Sigmoid colon (tissue), 6 donors: ENCODE measurements at regions not wholly inside any gene's neighbourhood (a gene's known extent, or its start where the extent isn't known, plus 50 kb on each side); places are given as distances from the start of the nearest gene placed in this dataset.

ENCODE experiments used
- DNase-seq: peaks from one replicate; pipeline ENCODE4 v3.0.0-alpha.2; 2019
- H3K27ac ChIP-seq, 4 donors: fragments of 200-600 bp; sonication (generic); one replicate each; pipeline ENCODE4 v1.5.1; 2016 to 2019; ENCODE audit warnings: mild to moderate bottlenecking in 1 of 4
- H3K27me3 ChIP-seq, 3 donors: fragments of 200-600 bp; sonication (generic); one replicate each; pipeline ENCODE4 v1.5.1; 2019; ENCODE audit warnings: mild to moderate bottlenecking in 1 of 3
- H3K36me3 ChIP-seq, 4 donors: fragments of 200-600 bp; sonication (generic); one replicate each; pipeline ENCODE4 v1.5.1; 2016 to 2019
- H3K4me1 ChIP-seq, 4 donors: fragments of 200-600 bp; sonication (generic); one replicate each; pipeline ENCODE4 v1.5.1; 2017 to 2019
- H3K4me3 ChIP-seq, 4 donors: fragments of 200-600 bp; sonication (generic); one replicate each; pipeline ENCODE4 v1.5.1; 2017 to 2019; ENCODE audit warnings: mild to moderate bottlenecking in 2 of 4, moderate library complexity in 1 of 4
- H3K9me3 ChIP-seq, 4 donors: fragments of 200-600 bp in 3 of 4; sonication (generic) in 3 of 4; one replicate each; pipeline versions ENCODE4 v1.5.1 to v1.6.1; 2013 to 2019
- EP300 ChIP-seq, 4 donors: sonication (generic); formaldehyde crosslinking; IDR thresholded peaks; one replicate each; pipeline ENCODE4 v1.6.1; 2017; ENCODE audit warnings: antibody characterized with exemption in 4 of 4
- POLR2A ChIP-seq, 2 donors: fragments of 450-650 bp; IDR thresholded peaks; one replicate each; pipeline ENCODE4 v1.6.1; 2016; ENCODE audit warnings: antibody characterized with exemption in 2 of 2, mild to moderate bottlenecking in 2 of 2, moderate library complexity in 2 of 2
- POLR2AphosphoS5 ChIP-seq, 4 donors: sonication (generic); formaldehyde crosslinking; IDR thresholded peaks; one replicate each; pipeline ENCODE4 v1.6.1; 2017; ENCODE audit warnings: antibody characterized with exemption in 4 of 4
- WGBS, 2 donors: extraction: QIAGEN DNeasy Blood & Tissue Kit; methylation state at CpG; one replicate each; pipeline ENCODE4 v1.1.7; 2013; 5-methylcytosine and 5-hydroxymethylcytosine counted together
- intact Hi-C: fragments of 100-400 bp; cut with DNase I; formaldehyde crosslinking; loops from one replicate; pipeline ENCODE4 v1.15.1; 2023
- TF ChIP-seq, protein P1 (sequence below), 4 experiments: fragments of 450-650 bp in 3 of 4; fragments of 200-600 bp in 1 of 4; IDR thresholded peaks; one replicate each; pipeline ENCODE4 v1.5.1; 2016 to 2019; ENCODE audit warnings: antibody characterized with exemption in 4 of 4, mild to moderate bottlenecking in 3 of 4, moderate library complexity in 2 of 4
- donor health status: healthy with polysubstance abuse.
- donor health status: healthy.

GRCh38 chr6:94511502-94512088 is 1065.7 kb upstream of the MANEA start:
- Histone ChIP-seq H3K4me3 (no peak overlapping the region), H3K4me1 (no peaks in the 10 kb centered on the region), H3K27me3 (no peaks in the 10 kb centered on the region), H3K36me3 (no peaks in the 10 kb centered on the region), H3K9me3 (no peaks in the 10 kb centered on the region), H3K27ac (no peak overlapping the region)
- WGBS, 2 donors: 90% methylated on average over 17 of the region's 17 CpGs
- intact Hi-C loops: no loop called here
- TF ChIP-seq EP300 (IDR thresholded peaks at IDR 0.05): no peak
- DNase-seq: peak; percentile 56

DNA sequence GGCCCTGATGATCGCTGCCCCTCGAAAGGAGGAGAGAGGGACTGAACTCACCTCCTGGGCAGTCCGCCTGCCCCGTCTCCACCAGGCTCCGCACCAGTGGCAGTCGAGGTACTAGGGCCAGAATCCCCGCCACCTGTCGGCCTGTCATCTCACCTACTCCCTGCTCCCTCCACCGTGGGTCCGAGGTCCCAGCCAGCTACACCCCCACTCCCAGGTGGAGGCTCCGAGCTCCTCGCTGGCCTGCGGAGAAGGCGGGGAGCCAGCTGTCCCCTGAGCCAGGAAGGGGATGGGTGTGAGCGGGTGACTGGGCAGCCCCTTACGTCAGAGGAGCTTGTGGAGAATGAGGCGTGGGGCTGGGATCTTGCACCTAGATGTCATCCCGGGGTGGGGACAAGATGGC is 1066.5 kb upstream of the MANEA start:
- no peaks in the 10 kb centered on the region for H3K36me3 ChIP-seq
- H3K9me3 ChIP-seq: no peaks in the 10 kb centered on the region
- peak; percentile 57 for DNase-seq
- H3K27me3 ChIP-seq: no peaks in the 10 kb centered on the region
- intact Hi-C loops: no loop called here
- H3K4me1 ChIP-seq: no peaks in the 10 kb centered on the region
- H3K4me3 ChIP-seq: no peak overlapping the region
- 75 to 84% methylated on average over 18 of the region's 18 CpGs for WGBS, 2 donors
- H3K27ac ChIP-seq: no peak overlapping the region
- no peak for TF ChIP-seq POLR2AphosphoS5 (IDR thresholded peaks at IDR 0.05)

DNA sequence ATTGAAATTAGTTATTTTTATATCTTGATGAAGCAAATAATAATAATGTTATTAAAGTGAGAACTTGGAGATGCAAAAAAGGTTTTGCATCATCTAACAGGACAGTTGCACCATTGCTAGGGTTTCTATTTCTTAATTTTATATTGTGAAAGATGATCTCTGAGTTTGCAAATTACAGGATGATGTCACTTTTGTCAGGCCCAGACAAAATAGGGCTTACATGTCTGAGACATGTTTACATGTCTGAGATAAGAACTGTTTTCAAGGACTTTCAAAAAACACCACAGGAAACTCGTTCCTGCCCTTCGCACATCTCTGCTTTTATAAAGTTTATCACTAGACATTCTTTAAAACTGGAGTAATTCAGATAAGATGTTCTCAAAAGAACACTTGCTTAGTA is 1075.8 kb upstream of the MANEA start:
- 14 to 43% methylated on average over 2 of the region's 2 CpGs for WGBS, 2 donors
- no peak for DNase-seq
- intact Hi-C loops: no loop called here
- Histone ChIP-seq H3K4me3 (no peak overlapping the region), H3K27me3 (no peaks in the 10 kb centered on the region), H3K9me3 (no peaks in the 10 kb centered on the region), H3K4me1 (no peaks in the 10 kb centered on the region), H3K27ac (no peak overlapping the region), H3K36me3 (no peaks in the 10 kb centered on the region)
- no peak for TF ChIP-seq POLR2AphosphoS5 (IDR thresholded peaks at IDR 0.05)
- TF ChIP-seq, protein P1, sequence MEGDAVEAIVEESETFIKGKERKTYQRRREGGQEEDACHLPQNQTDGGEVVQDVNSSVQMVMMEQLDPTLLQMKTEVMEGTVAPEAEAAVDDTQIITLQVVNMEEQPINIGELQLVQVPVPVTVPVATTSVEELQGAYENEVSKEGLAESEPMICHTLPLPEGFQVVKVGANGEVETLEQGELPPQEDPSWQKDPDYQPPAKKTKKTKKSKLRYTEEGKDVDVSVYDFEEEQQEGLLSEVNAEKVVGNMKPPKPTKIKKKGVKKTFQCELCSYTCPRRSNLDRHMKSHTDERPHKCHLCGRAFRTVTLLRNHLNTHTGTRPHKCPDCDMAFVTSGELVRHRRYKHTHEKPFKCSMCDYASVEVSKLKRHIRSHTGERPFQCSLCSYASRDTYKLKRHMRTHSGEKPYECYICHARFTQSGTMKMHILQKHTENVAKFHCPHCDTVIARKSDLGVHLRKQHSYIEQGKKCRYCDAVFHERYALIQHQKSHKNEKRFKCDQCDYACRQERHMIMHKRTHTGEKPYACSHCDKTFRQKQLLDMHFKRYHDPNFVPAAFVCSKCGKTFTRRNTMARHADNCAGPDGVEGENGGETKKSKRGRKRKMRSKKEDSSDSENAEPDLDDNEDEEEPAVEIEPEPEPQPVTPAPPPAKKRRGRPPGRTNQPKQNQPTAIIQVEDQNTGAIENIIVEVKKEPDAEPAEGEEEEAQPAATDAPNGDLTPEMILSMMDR (IDR thresholded peaks at IDR 0.05): no peak
- no peak for TF ChIP-seq POLR2A (IDR thresholded peaks at IDR 0.05)
- TF ChIP-seq EP300 (IDR thresholded peaks at IDR 0.05): no peak

DNA sequence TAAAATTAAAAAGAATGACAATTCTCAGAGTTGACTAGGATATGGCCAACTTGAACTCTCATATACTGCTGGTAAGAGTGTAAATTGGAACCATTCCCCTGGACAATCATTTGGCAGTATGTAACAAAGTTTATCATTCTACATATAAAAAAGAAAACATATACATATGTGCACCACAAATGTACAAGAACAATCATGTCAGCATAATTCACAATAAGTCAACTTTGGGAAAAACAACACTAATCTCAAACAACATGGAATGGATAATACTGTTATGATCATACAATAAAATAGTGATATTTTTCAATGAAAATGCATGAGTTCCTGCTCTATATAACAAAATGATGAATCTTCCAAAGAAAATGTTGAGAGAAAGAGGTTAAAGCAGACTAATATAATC is 1078.7 kb upstream of the EPHA7 start:
- no peak overlapping the region for H3K4me3 ChIP-seq
- no peak overlapping the region for H3K27ac ChIP-seq
- TF ChIP-seq POLR2AphosphoS5 (IDR thresholded peaks at IDR 0.05): no peak
- TF ChIP-seq EP300 (IDR thresholded peaks at IDR 0.05): no peak
- TF ChIP-seq, protein P1 (IDR thresholded peaks at IDR 0.05): no peak
- TF ChIP-seq POLR2A (IDR thresholded peaks at IDR 0.05): no peak
- DNase-seq: no peak
- intact Hi-C loops: no loop called here
- H3K36me3 ChIP-seq: no peaks in the 10 kb centered on the region
- H3K9me3 ChIP-seq: no peaks in the 10 kb centered on the region
- no peaks in the 10 kb centered on the region for H3K4me1 ChIP-seq
- no peaks in the 10 kb centered on the region for H3K27me3 ChIP-seq

DNA sequence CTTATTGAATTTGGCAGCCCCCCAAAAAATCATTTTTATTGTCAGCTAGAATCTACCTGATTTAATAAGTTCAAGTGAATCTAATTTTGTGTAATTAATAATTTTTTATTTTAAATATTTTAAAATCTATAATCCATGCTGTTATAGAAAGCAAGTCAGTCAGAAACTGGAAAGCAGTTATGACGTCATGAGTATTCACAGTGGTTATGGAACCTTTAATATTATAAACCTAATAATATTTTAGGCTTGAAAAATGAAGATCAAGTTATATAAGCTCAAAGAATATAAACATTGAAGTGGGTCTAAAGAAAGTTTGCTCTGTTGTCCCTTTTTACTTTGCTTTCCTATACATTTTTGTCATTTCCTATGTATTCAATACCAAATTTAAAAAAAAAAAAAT is 1075.1 kb upstream of the EPHA7 start:
- Histone ChIP-seq H3K4me1 (no peaks in the 10 kb centered on the region), H3K27ac (no peak overlapping the region), H3K4me3 (no peak overlapping the region), H3K9me3 (no peaks in the 10 kb centered on the region), H3K36me3 (no peaks in the 10 kb centered on the region), H3K27me3 (no peaks in the 10 kb centered on the region)
- TF ChIP-seq POLR2A (IDR thresholded peaks at IDR 0.05) (no peak), POLR2AphosphoS5 (IDR thresholded peaks at IDR 0.05) (no peak), EP300 (IDR thresholded peaks at IDR 0.05) (no peak)
- TF ChIP-seq, protein P1 (IDR thresholded peaks at IDR 0.05): no peak
- 88 to 96% methylated on average over 1 of the region's 1 CpG for WGBS, 2 donors
- no peak for DNase-seq
- intact Hi-C loops: no loop called here

DNA sequence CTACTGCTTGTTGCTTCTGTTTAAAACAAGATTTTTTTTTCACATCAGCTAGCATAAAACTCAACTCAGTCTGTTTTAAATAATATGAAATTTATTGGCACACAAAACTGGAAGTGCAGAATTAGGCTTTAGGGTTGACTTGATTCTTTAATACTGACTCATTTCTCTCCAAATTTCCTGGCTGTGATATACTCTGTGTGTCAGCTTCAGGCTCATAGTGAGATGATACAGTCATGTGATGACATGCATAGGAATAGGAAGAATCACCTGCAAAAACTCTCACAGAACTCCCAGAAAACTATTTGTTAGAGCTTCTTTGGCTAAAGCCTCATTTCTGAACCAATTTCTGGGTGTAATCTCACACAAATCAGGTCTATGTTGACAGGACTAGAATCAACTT is 1068.0 kb upstream of the EPHA7 start:
- H3K4me3 ChIP-seq: no peak overlapping the region
- no peaks in the 10 kb centered on the region for H3K27me3 ChIP-seq
- intact Hi-C loops: no loop called here
- H3K4me1 ChIP-seq: no peaks in the 10 kb centered on the region
- no peak for DNase-seq
- no peaks in the 10 kb centered on the region for H3K36me3 ChIP-seq
- no peak for TF ChIP-seq EP300 (IDR thresholded peaks at IDR 0.05)
- TF ChIP-seq POLR2A (IDR thresholded peaks at IDR 0.05): no peak
- TF ChIP-seq, protein P1 (IDR thresholded peaks at IDR 0.05): no peak
- no peak for TF ChIP-seq POLR2AphosphoS5 (IDR thresholded peaks at IDR 0.05)
- no peaks in the 10 kb centered on the region for H3K9me3 ChIP-seq
- H3K27ac ChIP-seq: no peak overlapping the region
